ENCODE measurements at regions not wholly inside any gene's neighbourhood (a gene's known extent, or its start where the extent isn't known, plus 50 kb on each side); places are given as distances from the start of the nearest gene placed in this dataset.

- intact Hi-C loops (cut with DNase I; ENCODE audit: low total_unique reads), result no loop called here
Measured at GRCh38 chr1:234874291-234875288, 254.0 kb downstream of the TOMM20 start.

GRCh38 chr1:234871710-234872271 is 256.8 kb downstream of the TOMM20 start:
- H3K4me3 ChIP-seq (ENCODE audit: low read depth, poor library complexity, severe bottlenecking), result no peak overlapping the region
- TF ChIP-seq CTCF (IDR thresholded peaks at IDR 0.05) (no peak), POLR2A (IDR thresholded peaks at IDR 0.05) (no peak)
- 84% methylated on average over 6 of the region's 6 CpGs for WGBS, 2 donors
- intact Hi-C loops (cut with DNase I; ENCODE audit: low total_unique reads), result no loop called here
- no peak for DNase-seq (ENCODE audit: low spot score in 2 of 2)

More at GRCh38 chr1:234874291-234875288, 254.0 kb downstream of the TOMM20 start:
- no peak overlapping the region for H3K4me3 ChIP-seq (ENCODE audit: low read depth, poor library complexity, severe bottlenecking)
- 89 to 92% methylated on average over 20 of the region's 20 CpGs for WGBS, 2 donors
- TF ChIP-seq POLR2A (IDR thresholded peaks at IDR 0.05) (no peak), CTCF (IDR thresholded peaks at IDR 0.05) (no peak)
- no peak for DNase-seq (ENCODE audit: low spot score in 2 of 2)

GRCh38 chr1:234871039-234871709 is 257.5 kb downstream of the TOMM20 start:
- WGBS, 2 donors, result 90 to 94% methylated on average over 10 of the region's 10 CpGs
- no peak overlapping the region for H3K4me3 ChIP-seq (ENCODE audit: low read depth, poor library complexity, severe bottlenecking)
- no peak for DNase-seq (ENCODE audit: low spot score in 2 of 2)
- intact Hi-C loops (cut with DNase I; ENCODE audit: low total_unique reads), result no loop called here
- TF ChIP-seq CTCF (IDR thresholded peaks at IDR 0.05), result no peak
- no peak for TF ChIP-seq POLR2A (IDR thresholded peaks at IDR 0.05)

- intact Hi-C loops (cut with DNase I; ENCODE audit: low total_unique reads), result no loop called here
- DNase-seq (ENCODE audit: low spot score in 2 of 2), result peak in 1 of 2 donors; percentile 67
- H3K4me3 ChIP-seq (ENCODE audit: low read depth, poor library complexity, severe bottlenecking), result no peak overlapping the region
- 92 to 94% methylated on average over 10 to 11 of the region's 11 CpGs for WGBS, 2 donors
- TF ChIP-seq CTCF (IDR thresholded peaks at IDR 0.05) (no peak), POLR2A (IDR thresholded peaks at IDR 0.05) (no peak)
Measured at GRCh38 chr1:234870020-234870981, 258.3 kb downstream of the TOMM20 start.
